A549 (cell line): ENCODE measurements at regions not wholly inside any gene's neighbourhood (a gene's known extent, or its start where the extent isn't known, plus 50 kb on each side); places are given as distances from the start of the nearest gene placed in this dataset.

ENCODE experiments used
- ATAC-seq, 2 experiments: fragments of 200-7000 bp in 1 of 2; fragments of >200 bp in 1 of 2; cut with Nextera tagmentation in 1 of 2; cut with Tn5 transposase in 1 of 2; 3 replicates each; pipeline versions ENCODE4 v1.8.0 to v1.9.1; 2018 to 2020; ENCODE audit warnings: mild to moderate bottlenecking in 1 of 2, moderate library complexity in 1 of 2
- CTCF ChIA-PET: fragments of 300-600 bp; sonication (Branson Sonifier 250); formaldehyde crosslinking; extraction: SDS; loops from one replicate; lab custom pipeline; 2021; ENCODE audit warnings: antibody characterized with exemption, inconsistent platforms; lab: Yijun Ruan, JAX
- POLR2A ChIA-PET: fragments of 350-600 bp; formaldehyde crosslinking; extraction: SDS; loops from one replicate; lab custom pipeline; 2021; ENCODE audit warnings: antibody characterized with exemption, inconsistent platforms; lab: Yijun Ruan, JAX
- DNase-seq, 2 experiments: peaks; one replicate each; pipeline versions ENCODE4 v3.0.0 to v3.0.0-alpha.2; 2011 to 2016; ENCODE audit warnings: low read depth in 1 of 2, low spot score in 1 of 2
- FAIRE-seq: peaks from 2 replicates; lab custom pipeline; 2011; peaks lifted over from hg19 to GRCh38; lab: Jason Lieb, UNC
- H3K27ac ChIP-seq, 2 experiments: fragments of >200 bp; sonication (Bioruptor Twin); formaldehyde crosslinking; 3 replicates each; pipeline ENCODE4 v1.5.1; 2016 to 2017
- H3K4me1 ChIP-seq: fragments of >200 bp; sonication (Bioruptor Twin); formaldehyde crosslinking; 3 replicates; pipeline ENCODE4 v1.6.1; 2016
- H3K4me2 ChIP-seq: fragments of >200 bp; sonication (Bioruptor Twin); formaldehyde crosslinking; 3 replicates; pipeline ENCODE4 v1.6.1; 2016
- H3K4me3 ChIP-seq: fragments of >200 bp; sonication (Bioruptor Twin); formaldehyde crosslinking; 3 replicates; pipeline ENCODE4 v1.5.1; 2016
- H3K9me3 ChIP-seq: fragments of >200 bp; sonication (Bioruptor Twin); formaldehyde crosslinking; 3 replicates; pipeline ENCODE4 v1.6.1; 2016
- BCL3 ChIP-seq: fragments of >200 bp; sonication (Bioruptor Twin); formaldehyde crosslinking; IDR thresholded peaks from 3 replicates; pipeline ENCODE4 v1.6.1; 2016
- BHLHE40 ChIP-seq: IDR thresholded peaks from 2 replicates; pipeline ENCODE4 v1.6.1; 2012; ENCODE audit warnings: low read depth, low read length, inconsistent platforms
- CHD2 ChIP-seq: fragments of 150-350 bp; IDR thresholded peaks from 2 replicates; pipeline ENCODE4 v1.6.1; 2014; ENCODE audit warnings: low read length; ENCODE audit not compliant: partially characterized antibody
- CTCF ChIP-seq: fragments of >200 bp; sonication (Bioruptor Twin); formaldehyde crosslinking; IDR thresholded peaks from 3 replicates; pipeline ENCODE4 v1.5.1; 2016
- EHF ChIP-seq: fragments of 250-450 bp; sonication (Bioruptor Pico); IDR thresholded peaks from 2 replicates; pipeline ENCODE4 v1.5.0; 2020; ENCODE audit warnings: mild to moderate bottlenecking
- EHMT2 ChIP-seq: fragments of 200-600 bp; sonication (generic); IDR thresholded peaks from 2 replicates; pipeline ENCODE4 v1.6.1; 2016; ENCODE audit warnings: antibody characterized with exemption, low read depth, mild to moderate bottlenecking, moderate library complexity
- ELK1 ChIP-seq: fragments of 150-350 bp; IDR thresholded peaks from 2 replicates; pipeline ENCODE4 v1.6.1; 2014; ENCODE audit warnings: low read depth, mild to moderate bottlenecking, low read length
- ESRRA ChIP-seq: fragments of 150-350 bp; IDR thresholded peaks from 2 replicates; pipeline ENCODE4 v1.6.1; 2014; ENCODE audit warnings: mild to moderate bottlenecking, low read length, borderline replicate concordance
- GATA3 ChIP-seq: IDR thresholded peaks from 2 replicates; pipeline ENCODE4 v1.6.1; 2012; ENCODE audit warnings: borderline replicate concordance
- HDAC2 ChIP-seq: fragments of 200-600 bp; sonication (generic); IDR thresholded peaks from 2 replicates; pipeline ENCODE4 v1.6.1; 2016
- HEYL ChIP-seq: fragments of 250-450 bp; sonication (Bioruptor Pico); IDR thresholded peaks from 2 replicates; pipeline ENCODE4 v1.8.0; 2021; ENCODE audit warnings: mild to moderate bottlenecking, moderate library complexity
- JUN ChIP-seq, 2 experiments: fragments of >200 bp; sonication (Bioruptor Twin); formaldehyde crosslinking; IDR thresholded peaks; 2 replicates in 1 of 2; 3 replicates in 1 of 2; pipeline ENCODE4 v1.6.1; 2016 to 2017
- KDM5A ChIP-seq: fragments of 200-600 bp; sonication (generic); IDR thresholded peaks from 2 replicates; pipeline ENCODE4 v1.6.1; 2016; ENCODE audit warnings: antibody characterized with exemption, mild to moderate bottlenecking
- MYC ChIP-seq: IDR thresholded peaks from 2 replicates; pipeline ENCODE4 v1.6.1; 2012; ENCODE audit warnings: mild to moderate bottlenecking, inconsistent platforms, low read length, improper control_type of control experiment, borderline replicate concordance
- POLR2AphosphoS2 ChIP-seq: conservative IDR thresholded peaks from 2 replicates; pipeline ENCODE4 v1.6.1; 2012; ENCODE audit warnings: low read length, improper control_type of control experiment, inconsistent platforms
- SMC3 ChIP-seq: fragments of >200 bp; sonication (Bioruptor Twin); formaldehyde crosslinking; IDR thresholded peaks from 3 replicates; pipeline ENCODE4 v1.6.1; 2018; ENCODE audit warnings: inconsistent platforms
- TFCP2L1 ChIP-seq: fragments of 250-450 bp; sonication (Bioruptor Pico); IDR thresholded peaks from 2 replicates; pipeline ENCODE4 v1.5.0; 2021; ENCODE audit warnings: mild to moderate bottlenecking
- TP53 ChIP-seq: fragments of 250-450 bp; sonication (Bioruptor Pico); IDR thresholded peaks from 2 replicates; pipeline ENCODE4 v1.5.0; 2021; ENCODE audit warnings: mild to moderate bottlenecking, moderate library complexity
- ZSCAN20 ChIP-seq: fragments of 250-450 bp; sonication (Bioruptor Pico); IDR thresholded peaks from 2 replicates; pipeline ENCODE4 v1.8.0; 2022; ENCODE audit warnings: mild to moderate bottlenecking, moderate library complexity
- WGBS: methylation state at CpG from one replicate; pipeline ENCODE4 v1.1.6; 2017; ENCODE audit errors: missing lambda C conversion rate; 5-methylcytosine and 5-hydroxymethylcytosine counted together

GRCh38 chr5:141800617-141801016 lies 77.6 kb downstream of the PCDH1 start:
- no peaks in the 10 kb centered on the region for H3K4me1 ChIP-seq
- no peaks in the 10 kb centered on the region for H3K9me3 ChIP-seq
- no peak for FAIRE-seq
- 25% methylated on average over 6 of the region's 6 CpGs for WGBS
- TF ChIP-seq ZSCAN20 (CRISPR knock-in tag) = no peak
- TF ChIP-seq POLR2AphosphoS2 = no peak
- no peak for TF ChIP-seq TFCP2L1 (CRISPR knock-in tag)
- TF ChIP-seq JUN (IDR thresholded peaks at IDR 0.05) = no peak
- TF ChIP-seq HEYL (CRISPR knock-in tag) = no peak
- TF ChIP-seq EHF (CRISPR knock-in tag) = no peak
- TF ChIP-seq, all 56 proteins: peak for 0
- Histone ChIP-seq H3K4me2 (no peak overlapping the region), H3K4me3 (no peak overlapping the region), H3K27ac (no peak overlapping the region)
- ChIA-PET POLR2A (no interaction called here), CTCF (interaction anchor here (1.6 kb wide), 1 partner anchor 14 kb away, joined by 4 read pairs; no protein-coding TSS in a partner anchor)
- ATAC-seq (no peak; a peak in 1 of 6 replicates), DNase-seq (no peak)

GRCh38 chr5:141799507-141800167 lies 78.6 kb downstream of the PCDH1 start:
- H3K4me1 ChIP-seq = no peaks in the 10 kb centered on the region
- TF ChIP-seq TP53 (CRISPR knock-in tag) (no peak), HDAC2 (no peak)
- FAIRE-seq (no peak), ATAC-seq (no peak), DNase-seq (no peak)
- H3K27ac ChIP-seq = no peak overlapping the region
- H3K4me3 ChIP-seq = no peak overlapping the region
- no peaks in the 10 kb centered on the region for H3K9me3 ChIP-seq
- CTCF ChIA-PET = interaction anchor here (0.6 to 1.6 kb wide), 3 partner anchors 13 to 79 kb away, joined by 3 to 6 read pairs (median 4); no protein-coding TSS in a partner anchor
- WGBS = 41% methylated on average over 7 of the region's 7 CpGs
- no peak overlapping the region for H3K4me2 ChIP-seq
- POLR2A ChIA-PET = no interaction called here

- ATAC-seq = no peak
- POLR2A ChIA-PET = no interaction called here
- DNase-seq = no peak
- 15% methylated on average over 1 of the region's 1 CpG for WGBS
- Histone ChIP-seq H3K9me3 (no peaks in the 10 kb centered on the region), H3K4me1 (no peaks in the 10 kb centered on the region), H3K27ac (no peak overlapping the region), H3K4me3 (no peak overlapping the region), H3K4me2 (no peak overlapping the region)
- CTCF ChIA-PET = interaction anchor here (1.1 to 1.3 kb wide), 3 partner anchors 13 to 105 kb away, joined by 3 read pairs; no protein-coding TSS in a partner anchor
- no peak for FAIRE-seq
- TF ChIP-seq TFCP2L1 (CRISPR knock-in tag) = no peak
Observed at GRCh38 chr5:141797425-141797824, 80.8 kb downstream of the PCDH1 start.

GRCh38 chr5:141795421-141795820 lies 82.8 kb downstream of the PCDH1 start:
- FAIRE-seq (no peak), DNase-seq (no peak), ATAC-seq (no peak)
- Histone ChIP-seq H3K4me3 (no peak overlapping the region), H3K4me2 (no peak overlapping the region), H3K9me3 (no peaks in the 10 kb centered on the region), H3K27ac (no peak overlapping the region), H3K4me1 (no peaks in the 10 kb centered on the region)
- ChIA-PET CTCF (interaction anchor here (0.9 to 3.2 kb wide), 4 partner anchors 9 to 84 kb away, joined by 3 to 10 read pairs (median 6); partner anchors contain the start of gene PCDH1), POLR2A (no interaction called here)
- 46% methylated on average over 5 of the region's 5 CpGs for WGBS
- TF ChIP-seq CHD2 = no peak
- no peak for TF ChIP-seq EHMT2
- TF ChIP-seq EHF (CRISPR knock-in tag) = no peak
- no peak for TF ChIP-seq KDM5A
- TF ChIP-seq ELK1 = no peak
- no peak for TF ChIP-seq GATA3
- TF ChIP-seq BCL3 = no peak
- no peak for TF ChIP-seq SMC3
- TF ChIP-seq BHLHE40 = no peak
- no peak for TF ChIP-seq ESRRA
- TF ChIP-seq MYC = no peak
- TF ChIP-seq CTCF = no peak
